ENCODE measurements at regions not wholly inside any gene's neighbourhood (a gene's known extent, or its start where the extent isn't known, plus 50 kb on each side); places are given as distances from the start of the nearest gene placed in this dataset.

DNA sequence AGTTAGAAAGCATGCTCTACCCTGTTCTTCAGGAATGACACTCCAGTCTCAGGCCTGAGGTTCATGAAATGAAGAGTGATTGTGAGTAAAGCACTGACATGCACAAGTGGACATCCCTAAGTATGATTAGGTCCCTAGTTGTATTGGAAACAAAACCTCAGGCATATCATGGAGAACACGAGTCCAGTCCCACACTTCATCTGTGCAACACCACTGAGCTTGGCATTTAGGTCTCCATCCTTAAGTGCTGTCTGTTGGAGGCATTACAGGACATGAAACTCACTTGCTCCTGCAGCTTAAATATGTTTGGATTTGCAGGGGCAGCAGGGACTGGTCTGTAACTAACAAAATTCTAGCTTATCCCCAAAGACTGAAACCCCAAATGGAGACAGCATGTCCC lies 250.3 kb upstream of the KLHL29 start:
- in situ Hi-C loops (cut with HindIII; ENCODE audit: extremely low pct_ligation_motif_present, low pct_unique_long_range_greater_than_20kb), result no loop called here
- FAIRE-seq, result no peak
- 0% methylated on average over 1 of the region's 1 CpG for WGBS (ENCODE audit: low lambda C conversion rate)

DNA sequence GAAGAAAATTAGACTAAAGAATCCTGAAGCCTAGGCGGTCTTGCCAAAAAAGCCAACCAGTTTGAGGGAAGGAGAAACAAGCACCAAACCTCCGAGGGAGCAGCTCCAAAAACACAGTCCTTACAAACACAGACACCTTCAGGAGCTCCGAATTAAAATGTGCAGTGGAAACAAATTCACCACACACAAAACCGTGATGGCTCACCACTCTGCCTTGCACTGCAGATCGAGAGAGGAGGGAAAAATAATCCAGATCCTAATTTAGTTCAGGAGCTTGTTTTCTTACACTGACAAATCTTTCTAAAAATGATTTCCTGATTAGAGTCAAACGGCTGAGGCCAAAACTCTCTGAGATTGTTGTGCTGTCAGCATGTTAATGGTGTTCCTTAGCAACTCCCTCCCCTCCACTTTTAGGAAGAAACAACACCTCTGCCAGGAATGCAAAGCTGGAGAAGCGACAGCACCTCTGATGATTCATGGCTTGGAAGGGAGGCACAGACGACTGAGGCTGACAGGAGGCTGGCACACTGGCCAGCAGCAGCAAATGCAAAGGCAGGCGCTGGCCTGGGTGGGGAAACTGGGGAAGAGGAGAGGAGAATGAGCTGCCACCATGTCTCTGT lies 249.4 kb upstream of the KLHL29 start:
- Histone ChIP-seq H2AFZ (ENCODE audit: low read length) (no peak overlapping the region), H3K9ac (ENCODE audit: insufficient read depth, low read depth, low read length) (no peak overlapping the region), H3K9me3 (ENCODE audit: low read length) (no peaks in the 10 kb centered on the region), H3K36me3 (replicated peaks in 1 of 2; ENCODE audit: control insufficient read depth in 1 of 2, insufficient read depth in 2 of 2, low read length in 2 of 2) (no peaks in the 10 kb centered on the region), H3K4me2 (ENCODE audit: low read depth, low read length) (no peak overlapping the region), H4K20me1 (ENCODE audit: insufficient read depth, low read length) (no peaks in the 10 kb centered on the region), H3K27ac (ENCODE audit: extremely low read length, insufficient read depth, low read length) (no peak overlapping the region), H3K4me1 (ENCODE audit: insufficient read depth, low read length) (no peaks in the 10 kb centered on the region), H3K79me2 (ENCODE audit: insufficient read depth, low read length) (no peaks in the 10 kb centered on the region), H3K27me3 (ENCODE audit: control insufficient read depth in 1 of 2, insufficient read depth in 2 of 2, low read length in 2 of 2) (no peaks in the 10 kb centered on the region), H3K4me3 (replicated peaks in 1 of 3; ENCODE audit: insufficient read depth in 1 of 3, low read depth in 2 of 3, low read length in 3 of 3) (no peak overlapping the region)
- WGBS (ENCODE audit: low lambda C conversion rate), result 20% methylated on average over 9 of the region's 9 CpGs
- in situ Hi-C loops (cut with HindIII; ENCODE audit: extremely low pct_ligation_motif_present, low pct_unique_long_range_greater_than_20kb) (no loop called here), intact Hi-C loops (cut with micrococcal nuclease; ENCODE audit: unreplicated experiment) (no loop called here)
- FAIRE-seq (no peak), DNase-seq (ENCODE audit: low spot score) (no peak), ATAC-seq (no peak)
- no TSS peak for BruUV-seq (replicated peaks)
- POLR2A ChIA-PET, result no interaction called here
- CTCF ChIA-PET (ENCODE audit: low intra/inter-chr PET ratio, low total read pairs), result no interaction called here
- TF ChIP-seq ETV6 (CRISPR knock-in tag; conservative IDR thresholded peaks at IDR 0.05), result no peak
- TF ChIP-seq, protein P1, sequence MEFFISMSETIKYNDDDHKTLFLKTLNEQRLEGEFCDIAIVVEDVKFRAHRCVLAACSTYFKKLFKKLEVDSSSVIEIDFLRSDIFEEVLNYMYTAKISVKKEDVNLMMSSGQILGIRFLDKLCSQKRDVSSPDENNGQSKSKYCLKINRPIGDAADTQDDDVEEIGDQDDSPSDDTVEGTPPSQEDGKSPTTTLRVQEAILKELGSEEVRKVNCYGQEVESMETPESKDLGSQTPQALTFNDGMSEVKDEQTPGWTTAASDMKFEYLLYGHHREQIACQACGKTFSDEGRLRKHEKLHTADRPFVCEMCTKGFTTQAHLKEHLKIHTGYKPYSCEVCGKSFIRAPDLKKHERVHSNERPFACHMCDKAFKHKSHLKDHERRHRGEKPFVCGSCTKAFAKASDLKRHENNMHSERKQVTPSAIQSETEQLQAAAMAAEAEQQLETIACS (CRISPR knock-in tag; IDR thresholded peaks at IDR 0.05), result no peak
- TF ChIP-seq, protein P2, sequence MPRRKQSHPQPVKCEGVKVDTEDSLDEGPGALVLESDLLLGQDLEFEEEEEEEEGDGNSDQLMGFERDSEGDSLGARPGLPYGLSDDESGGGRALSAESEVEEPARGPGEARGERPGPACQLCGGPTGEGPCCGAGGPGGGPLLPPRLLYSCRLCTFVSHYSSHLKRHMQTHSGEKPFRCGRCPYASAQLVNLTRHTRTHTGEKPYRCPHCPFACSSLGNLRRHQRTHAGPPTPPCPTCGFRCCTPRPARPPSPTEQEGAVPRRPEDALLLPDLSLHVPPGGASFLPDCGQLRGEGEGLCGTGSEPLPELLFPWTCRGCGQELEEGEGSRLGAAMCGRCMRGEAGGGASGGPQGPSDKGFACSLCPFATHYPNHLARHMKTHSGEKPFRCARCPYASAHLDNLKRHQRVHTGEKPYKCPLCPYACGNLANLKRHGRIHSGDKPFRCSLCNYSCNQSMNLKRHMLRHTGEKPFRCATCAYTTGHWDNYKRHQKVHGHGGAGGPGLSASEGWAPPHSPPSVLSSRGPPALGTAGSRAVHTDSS (CRISPR knock-in tag; conservative IDR thresholded peaks at IDR 0.05), result no peak
- TF ChIP-seq, protein P3, sequence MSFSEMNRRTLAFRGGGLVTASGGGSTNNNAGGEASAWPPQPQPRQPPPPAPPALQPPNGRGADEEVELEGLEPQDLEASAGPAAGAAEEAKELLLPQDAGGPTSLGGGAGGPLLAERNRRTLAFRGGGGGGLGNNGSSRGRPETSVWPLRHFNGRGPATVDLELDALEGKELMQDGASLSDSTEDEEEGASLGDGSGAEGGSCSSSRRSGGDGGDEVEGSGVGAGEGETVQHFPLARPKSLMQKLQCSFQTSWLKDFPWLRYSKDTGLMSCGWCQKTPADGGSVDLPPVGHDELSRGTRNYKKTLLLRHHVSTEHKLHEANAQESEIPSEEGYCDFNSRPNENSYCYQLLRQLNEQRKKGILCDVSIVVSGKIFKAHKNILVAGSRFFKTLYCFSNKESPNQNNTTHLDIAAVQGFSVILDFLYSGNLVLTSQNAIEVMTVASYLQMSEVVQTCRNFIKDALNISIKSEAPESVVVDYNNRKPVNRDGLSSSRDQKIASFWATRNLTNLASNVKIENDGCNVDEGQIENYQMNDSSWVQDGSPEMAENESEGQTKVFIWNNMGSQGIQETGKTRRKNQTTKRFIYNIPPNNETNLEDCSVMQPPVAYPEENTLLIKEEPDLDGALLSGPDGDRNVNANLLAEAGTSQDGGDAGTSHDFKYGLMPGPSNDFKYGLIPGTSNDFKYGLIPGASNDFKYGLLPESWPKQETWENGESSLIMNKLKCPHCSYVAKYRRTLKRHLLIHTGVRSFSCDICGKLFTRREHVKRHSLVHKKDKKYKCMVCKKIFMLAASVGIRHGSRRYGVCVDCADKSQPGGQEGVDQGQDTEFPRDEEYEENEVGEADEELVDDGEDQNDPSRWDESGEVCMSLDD (CRISPR knock-in tag; IDR thresholded peaks at IDR 0.05; ENCODE audit: borderline replicate concordance), result no peak

More for the DNA sequence above, 250.3 kb upstream of the KLHL29 start:
- no peaks in the 10 kb centered on the region for H3K36me3 ChIP-seq (replicated peaks in 1 of 2; ENCODE audit: control insufficient read depth in 1 of 2, insufficient read depth in 2 of 2, low read length in 2 of 2)
- intact Hi-C loops (cut with micrococcal nuclease; ENCODE audit: unreplicated experiment), result no loop called here
- DNase-seq (ENCODE audit: low spot score) (no peak), ATAC-seq (no peak)
- H3K4me3 ChIP-seq (replicated peaks in 1 of 3; ENCODE audit: insufficient read depth in 1 of 3, low read depth in 2 of 3, low read length in 3 of 3), result no peak overlapping the region
- POLR2A ChIA-PET, result no interaction called here
- CTCF ChIA-PET (ENCODE audit: low intra/inter-chr PET ratio, low total read pairs), result no interaction called here
- TF ChIP-seq HHEX (CRISPR knock-in tag; IDR thresholded peaks at IDR 0.05) (no peak), HNRNPUL1 (IDR thresholded peaks at IDR 0.05; ENCODE audit: low read depth, low read length) (no peak), XRCC5 (optimal IDR thresholded peaks at IDR 0.05; ENCODE audit: low read length) (no peak)
- TF ChIP-seq, protein P4, sequence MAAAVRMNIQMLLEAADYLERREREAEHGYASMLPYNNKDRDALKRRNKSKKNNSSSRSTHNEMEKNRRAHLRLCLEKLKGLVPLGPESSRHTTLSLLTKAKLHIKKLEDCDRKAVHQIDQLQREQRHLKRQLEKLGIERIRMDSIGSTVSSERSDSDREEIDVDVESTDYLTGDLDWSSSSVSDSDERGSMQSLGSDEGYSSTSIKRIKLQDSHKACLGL (CRISPR knock-in tag; IDR thresholded peaks at IDR 0.05), result no peak
- no peak overlapping the region for H2AFZ ChIP-seq (ENCODE audit: low read length)
- no peaks in the 10 kb centered on the region for H3K79me2 ChIP-seq (ENCODE audit: insufficient read depth, low read length)
- no peaks in the 10 kb centered on the region for H3K27me3 ChIP-seq (ENCODE audit: control insufficient read depth in 1 of 2, insufficient read depth in 2 of 2, low read length in 2 of 2)
- no peaks in the 10 kb centered on the region for H3K9me3 ChIP-seq (ENCODE audit: low read length)
- H3K27ac ChIP-seq (ENCODE audit: extremely low read length, insufficient read depth, low read length), result no peak overlapping the region
- no peaks in the 10 kb centered on the region for H3K4me1 ChIP-seq (ENCODE audit: insufficient read depth, low read length)
- H3K4me2 ChIP-seq (ENCODE audit: low read depth, low read length), result no peak overlapping the region
- BruUV-seq (replicated peaks), result no TSS peak
- no peak overlapping the region for H3K9ac ChIP-seq (ENCODE audit: insufficient read depth, low read depth, low read length)
- no peaks in the 10 kb centered on the region for H4K20me1 ChIP-seq (ENCODE audit: insufficient read depth, low read length)

Measured in HepG2 (cell line).